K562 (cell line): ENCODE measurements at regions not wholly inside any gene's neighbourhood (a gene's known extent, or its start where the extent isn't known, plus 50 kb on each side); places are given as distances from the start of the nearest gene placed in this dataset.

Experiments used
- CHCHD3 ChIP-seq: fragments of 250-450 bp; sonication (Bioruptor Pico); IDR thresholded peaks from 2 replicates; pipeline ENCODE4 v2.1.2; 2022; ENCODE audit warnings: mild to moderate bottlenecking
- ELF4 ChIP-seq: fragments of 450-650 bp; formaldehyde crosslinking; IDR thresholded peaks from 2 replicates; pipeline ENCODE4 v1.4.0; 2022; ENCODE audit warnings: missing genetic modification characterization
- GABPA ChIP-seq: fragments of 200-800 bp; sonication (Bioruptor generic); conservative IDR thresholded peaks from 2 replicates; pipeline ENCODE4 v1.6.1; 2016; ENCODE audit warnings: low read depth, missing genetic modification characterization, missing compliant biosample characterization
- HEY1 ChIP-seq: fragments of 250-450 bp; sonication (Bioruptor Pico); IDR thresholded peaks from 2 replicates; pipeline ENCODE4 v1.5.0; 2020; ENCODE audit warnings: mild to moderate bottlenecking, moderate library complexity, borderline replicate concordance
- ILK ChIP-seq: fragments of 450-650 bp; IDR thresholded peaks from 2 replicates; pipeline ENCODE4 v1.6.1; 2016; ENCODE audit warnings: missing genetic modification characterization, low read depth, mild to moderate bottlenecking, missing compliant biosample characterization, moderate library complexity, borderline replicate concordance
- L3MBTL2 ChIP-seq: fragments of 450-650 bp; IDR thresholded peaks from 2 replicates; pipeline ENCODE4 v1.6.1; 2016; ENCODE audit warnings: mild to moderate bottlenecking, moderate library complexity
- NFATC3 ChIP-seq: fragments of 450-650 bp; IDR thresholded peaks from 2 replicates; pipeline ENCODE4 v1.6.1; 2017; ENCODE audit warnings: mild to moderate bottlenecking
- PRMT5 ChIP-seq: sonication (generic); formaldehyde crosslinking; IDR thresholded peaks from 2 replicates; pipeline ENCODE4 v1.5.0; 2020; ENCODE audit warnings: missing genetic modification reagents
- PTTG1 ChIP-seq: fragments of 450-650 bp; IDR thresholded peaks from 2 replicates; pipeline ENCODE4 v1.6.1; 2016; ENCODE audit warnings: low read depth, mild to moderate bottlenecking, missing genetic modification characterization, missing compliant biosample characterization
- RBM25 ChIP-seq: fragments of 200-400 bp; formaldehyde crosslinking; IDR thresholded peaks from 2 replicates; pipeline ENCODE4 v1.6.1; 2018; ENCODE audit warnings: low read length, low read depth, moderate library complexity; ENCODE audit not compliant: severe bottlenecking
- SMC3 ChIP-seq: conservative IDR thresholded peaks from 2 replicates; pipeline ENCODE4 v1.6.1; 2011; ENCODE audit warnings: low read depth, low read length, improper control_type of control experiment; ENCODE audit not compliant: insufficient read depth
- TBL1XR1 ChIP-seq, 2 experiments: IDR thresholded peaks; 2 replicates each; pipeline ENCODE4 v1.6.1; 2012; ENCODE audit warnings: improper control_type of control experiment in 2 of 2, low read length in 2 of 2, mild to moderate bottlenecking in 1 of 2
- TCF3 ChIP-seq: sonication (generic); formaldehyde crosslinking; IDR thresholded peaks from 2 replicates; pipeline ENCODE4 v1.4.0; 2020; ENCODE audit warnings: mild to moderate bottlenecking, missing genetic modification reagents
- TGIF2 ChIP-seq: sonication (generic); formaldehyde crosslinking; IDR thresholded peaks from 2 replicates; pipeline ENCODE4 v1.8.1; 2022; ENCODE audit warnings: mild to moderate bottlenecking, missing genetic modification reagents, moderate library complexity
- ZNF507 ChIP-seq: conservative IDR thresholded peaks from 2 replicates; pipeline ENCODE4 v1.6.1; 2017; ENCODE audit warnings: missing genetic modification characterization, missing compliant biosample characterization
- ZNF668 ChIP-seq: fragments of 250-450 bp; sonication (Bioruptor Pico); IDR thresholded peaks from 2 replicates; pipeline ENCODE4 v1.8.0; 2022; ENCODE audit warnings: mild to moderate bottlenecking, inconsistent platforms
- TF ChIP-seq, protein P1 (sequence below), 2 experiments: fragments of 450-650 bp; formaldehyde crosslinking in 1 of 2; IDR thresholded peaks; 2 replicates each; pipeline versions ENCODE4 v1.4.0 to v1.6.1; 2014 to 2020; ENCODE audit warnings: mild to moderate bottlenecking in 2 of 2, borderline replicate concordance in 1 of 2, low read depth in 1 of 2

- TF ChIP-seq ZNF668 (no peak), ELF4 (CRISPR knock-in tag) (no peak), TCF3 (no peak), TGIF2 (CRISPR knock-in tag) (no peak), ILK (no peak), L3MBTL2 (no peak), PTTG1 (tag) (no peak), NFATC3 (no peak), PRMT5 (no peak), CHCHD3 (no peak), RBM25 (no peak), SMC3 (peak; percentile 73), ZNF507 (tag) (no peak), HEY1 (CRISPR knock-in tag) (no peak), TBL1XR1 (IDR thresholded peaks at IDR 0.05; ENCODE audit: low read length in 2 of 2) (no peak), GABPA (tag) (no peak)
- TF ChIP-seq, protein P1, sequence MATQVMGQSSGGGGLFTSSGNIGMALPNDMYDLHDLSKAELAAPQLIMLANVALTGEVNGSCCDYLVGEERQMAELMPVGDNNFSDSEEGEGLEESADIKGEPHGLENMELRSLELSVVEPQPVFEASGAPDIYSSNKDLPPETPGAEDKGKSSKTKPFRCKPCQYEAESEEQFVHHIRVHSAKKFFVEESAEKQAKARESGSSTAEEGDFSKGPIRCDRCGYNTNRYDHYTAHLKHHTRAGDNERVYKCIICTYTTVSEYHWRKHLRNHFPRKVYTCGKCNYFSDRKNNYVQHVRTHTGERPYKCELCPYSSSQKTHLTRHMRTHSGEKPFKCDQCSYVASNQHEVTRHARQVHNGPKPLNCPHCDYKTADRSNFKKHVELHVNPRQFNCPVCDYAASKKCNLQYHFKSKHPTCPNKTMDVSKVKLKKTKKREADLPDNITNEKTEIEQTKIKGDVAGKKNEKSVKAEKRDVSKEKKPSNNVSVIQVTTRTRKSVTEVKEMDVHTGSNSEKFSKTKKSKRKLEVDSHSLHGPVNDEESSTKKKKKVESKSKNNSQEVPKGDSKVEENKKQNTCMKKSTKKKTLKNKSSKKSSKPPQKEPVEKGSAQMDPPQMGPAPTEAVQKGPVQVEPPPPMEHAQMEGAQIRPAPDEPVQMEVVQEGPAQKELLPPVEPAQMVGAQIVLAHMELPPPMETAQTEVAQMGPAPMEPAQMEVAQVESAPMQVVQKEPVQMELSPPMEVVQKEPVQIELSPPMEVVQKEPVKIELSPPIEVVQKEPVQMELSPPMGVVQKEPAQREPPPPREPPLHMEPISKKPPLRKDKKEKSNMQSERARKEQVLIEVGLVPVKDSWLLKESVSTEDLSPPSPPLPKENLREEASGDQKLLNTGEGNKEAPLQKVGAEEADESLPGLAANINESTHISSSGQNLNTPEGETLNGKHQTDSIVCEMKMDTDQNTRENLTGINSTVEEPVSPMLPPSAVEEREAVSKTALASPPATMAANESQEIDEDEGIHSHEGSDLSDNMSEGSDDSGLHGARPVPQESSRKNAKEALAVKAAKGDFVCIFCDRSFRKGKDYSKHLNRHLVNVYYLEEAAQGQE (IDR thresholded peaks at IDR 0.05; ENCODE audit: borderline replicate concordance): peak; percentile 34; the same call in 1 of the 2 replicates
- TF ChIP-seq, protein P1 (CRISPR knock-in tag; IDR thresholded peaks at IDR 0.05; ENCODE audit: low read depth): no peak
- TF ChIP-seq, all 486 proteins: peak for 10
Observed at GRCh38 chr1:25117233-25117823, 115.0 kb downstream of the SYF2 start (continued).
